ENCODE measurements at regions not wholly inside any gene's neighbourhood (a gene's known extent, or its start where the extent isn't known, plus 50 kb on each side); places are given as distances from the start of the nearest gene placed in this dataset.

GRCh38 chr4:55756208-55756607 lies 63.4 kb upstream of the EXOC1L start:
- TF ChIP-seq NFRKB (IDR thresholded peaks at IDR 0.05) (no peak), FOXM1 (IDR thresholded peaks at IDR 0.05; ENCODE audit: borderline replicate concordance) (no peak), ELF4 (IDR thresholded peaks at IDR 0.05) (no peak), PKNOX1 (IDR thresholded peaks at IDR 0.05) (no peak), FOXK2 (IDR thresholded peaks at IDR 0.05) (no peak), SP1 (IDR thresholded peaks at IDR 0.05) (no peak), HDGF (IDR thresholded peaks at IDR 0.05; ENCODE audit: borderline replicate concordance) (no peak), BHLHE40 (IDR thresholded peaks at IDR 0.05; ENCODE audit: borderline replicate concordance) (no peak), ZNF384 (IDR thresholded peaks at IDR 0.05) (no peak), ARNT (IDR thresholded peaks at IDR 0.05) (no peak), SUZ12 (IDR thresholded peaks at IDR 0.05) (no peak), CTBP1 (IDR thresholded peaks at IDR 0.05; ENCODE audit: borderline replicate concordance) (no peak), FOXA1 (IDR thresholded peaks at IDR 0.05) (no peak)
